GM23248 (cell line): ENCODE measurements at regions not wholly inside any gene's neighbourhood (a gene's known extent, or its start where the extent isn't known, plus 50 kb on each side); places are given as distances from the start of the nearest gene placed in this dataset.

Source experiments
- EZH2 ChIP-seq: fragments of 200-600 bp; sonication (generic); IDR thresholded peaks from 2 replicates; pipeline ENCODE4 v1.6.1; 2018; ENCODE audit warnings: antibody characterized with exemption, mild to moderate bottlenecking; ENCODE audit not compliant: insufficient read depth, poor library complexity, severe bottlenecking
- EZH2phosphoT487 ChIP-seq: fragments of 200-600 bp; sonication (generic); IDR thresholded peaks from 2 replicates; pipeline ENCODE4 v1.6.1; 2018; ENCODE audit warnings: antibody characterized with exemption, moderate library complexity, mild to moderate bottlenecking, low read depth; ENCODE audit not compliant: insufficient read depth

DNA sequence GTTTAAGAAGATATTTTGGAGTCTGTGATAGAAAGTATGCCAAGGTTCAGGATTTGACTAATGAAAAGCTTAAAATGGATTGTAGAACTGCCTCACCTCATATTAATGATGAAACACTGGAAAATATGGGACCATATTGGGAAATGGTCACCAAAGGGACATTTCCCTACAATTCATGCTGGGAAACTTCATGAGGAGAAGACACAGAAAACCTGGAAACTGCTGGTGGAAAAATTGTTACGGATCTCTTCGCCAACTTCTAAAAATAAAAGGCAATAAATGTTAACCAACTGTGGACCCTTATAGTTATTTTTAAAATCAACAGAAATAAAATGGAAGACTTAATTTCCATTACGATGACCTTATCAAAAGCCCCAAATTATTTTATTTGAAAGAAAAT is 97.6 kb upstream of the FRMD4B start:
- TF ChIP-seq EZH2 = no peak
- no peak for TF ChIP-seq EZH2phosphoT487
